CD8-positive, alpha-beta memory T cell (primary cell): ENCODE measurements at regions not wholly inside any gene's neighbourhood (a gene's known extent, or its start where the extent isn't known, plus 50 kb on each side); places are given as distances from the start of the nearest gene placed in this dataset.
A peak's percentile ranks its signal among the peaks of the same experiment; 100 is the strongest.
"Not testable (repeated sequence)": the region's sequence is repeated elsewhere in the genome, so short reads cannot be mapped to it uniquely, and the experiment has no call there.

ENCODE experiments used
- CTCF ChIA-PET: fragments of 350-600 bp; sonication (Branson Sonifier 250); formaldehyde crosslinking; loops from one replicate; lab custom pipeline; 2021; ENCODE audit warnings: antibody characterized with exemption; lab: Charles Lee
- POLR2A ChIA-PET: fragments of 350-600 bp; sonication (Branson Sonifier 250); formaldehyde crosslinking; loops from one replicate; lab custom pipeline; 2021; ENCODE audit warnings: antibody characterized with exemption; lab: Charles Lee
- DNase-seq, 5 donors: peaks; one replicate each; pipeline versions ENCODE4 v3.0.0 to v3.0.0-alpha.2; 2020 to 2022; ENCODE audit warnings: mixed read lengths in 1 of 5
- H3K27ac ChIP-seq: one replicate; pipeline ENCODE4 v1.7.0; 2013; ENCODE audit warnings: low read depth, mild to moderate bottlenecking, low read length, moderate library complexity
- H3K27me3 ChIP-seq: 2 replicates; pipeline ENCODE4 v1.7.0; 2013; ENCODE audit warnings: low read length, mild to moderate bottlenecking; ENCODE audit not compliant: insufficient read depth, poor library complexity, severe bottlenecking
- H3K36me3 ChIP-seq: 2 replicates; pipeline ENCODE4 v1.7.0; 2013; ENCODE audit warnings: mild to moderate bottlenecking, low read length, moderate library complexity; ENCODE audit not compliant: insufficient read depth
- H3K4me1 ChIP-seq: 2 replicates; pipeline ENCODE4 v1.7.0; 2013; ENCODE audit warnings: mild to moderate bottlenecking, low read length, moderate library complexity; ENCODE audit not compliant: insufficient read depth
- H3K4me3 ChIP-seq: 2 replicates; pipeline ENCODE4 v1.7.0; 2013; ENCODE audit warnings: mild to moderate bottlenecking, low read length
- H3K9me3 ChIP-seq: 2 replicates; pipeline ENCODE4 v1.7.0; 2013; ENCODE audit warnings: mild to moderate bottlenecking, low read length
- H3K27ac Mint-ChIP-seq, 8 donors: one replicate each; pipeline ENCODE4 v1.8.0; 2020 to 2021; ENCODE audit warnings: mixed read lengths in 8 of 8, mild to moderate bottlenecking in 6 of 8, inconsistent platforms in 3 of 8, moderate library complexity in 3 of 8
- H3K27me3 Mint-ChIP-seq, 2 donors: one replicate each; pipeline ENCODE4 v1.8.0; 2020 to 2021; ENCODE audit warnings: mixed read lengths in 2 of 2, mild to moderate bottlenecking in 1 of 2, moderate library complexity in 1 of 2
- H3K36me3 Mint-ChIP-seq, 3 donors: one replicate each; pipeline ENCODE4 v1.8.0; 2020 to 2021; ENCODE audit warnings: mixed read lengths in 3 of 3, inconsistent platforms in 1 of 3, mild to moderate bottlenecking in 1 of 3
- H3K4me1 Mint-ChIP-seq, 3 donors: one replicate each; pipeline ENCODE4 v1.8.0; 2020 to 2021; ENCODE audit warnings: mixed read lengths in 3 of 3, inconsistent platforms in 1 of 3, mild to moderate bottlenecking in 1 of 3
- H3K4me3 Mint-ChIP-seq, 7 donors: one replicate each; pipeline ENCODE4 v1.8.0; 2020 to 2021; ENCODE audit warnings: mixed read lengths in 7 of 7, mild to moderate bottlenecking in 6 of 7, moderate library complexity in 4 of 7, inconsistent platforms in 2 of 7
- H3K9me3 Mint-ChIP-seq, 5 donors: one replicate each; pipeline ENCODE4 v1.8.0; 2020 to 2022; ENCODE audit warnings: mixed read lengths in 5 of 5, mild to moderate bottlenecking in 3 of 5, moderate library complexity in 2 of 5, inconsistent platforms in 1 of 5

- H3K27me3 ChIP-seq, H3K4me3 ChIP-seq, H3K9me3 ChIP-seq, DNase-seq, H3K27ac Mint-ChIP-seq, H3K9me3 Mint-ChIP-seq, H3K4me1 ChIP-seq, H3K4me3 Mint-ChIP-seq, H3K36me3 ChIP-seq, H3K4me1 Mint-ChIP-seq, H3K27ac ChIP-seq, H3K36me3 Mint-ChIP-seq, POLR2A ChIA-PET: not testable (repeated sequence)
- H3K27me3 Mint-ChIP-seq = peaks cover 9 to 45% of the 10 kb centered on the region in 2 donors
- CTCF ChIA-PET = interaction anchor here (1.4 kb wide), 1 partner anchor 14 kb away, joined by 4 read pairs; no protein-coding TSS in a partner anchor
Measured at GRCh38 chr1:91207691-91208090, 185.9 kb upstream of the ZNF644 start.

- H3K9me3 ChIP-seq, H3K4me3 ChIP-seq, H3K36me3 ChIP-seq, DNase-seq, CTCF ChIA-PET, POLR2A ChIA-PET, H3K27ac ChIP-seq, H3K4me1 ChIP-seq, H3K4me3 Mint-ChIP-seq, H3K27ac Mint-ChIP-seq, H3K36me3 Mint-ChIP-seq, H3K27me3 ChIP-seq, H3K9me3 Mint-ChIP-seq, H3K4me1 Mint-ChIP-seq: not testable (repeated sequence)
- peaks cover 12 to 59% of the 10 kb centered on the region in 2 donors for H3K27me3 Mint-ChIP-seq
Measured at GRCh38 chr1:91204150-91204549, 182.3 kb upstream of the ZNF644 start.

GRCh38 chr1:91201694-91202093, 179.9 kb upstream of the ZNF644 start:
- Histone ChIP-seq H3K27me3 (no peaks in the 10 kb centered on the region), H3K4me1 (no peaks in the 10 kb centered on the region), H3K4me3 (no peak overlapping the region), H3K36me3 (no peaks in the 10 kb centered on the region), H3K27ac (no peak overlapping the region), H3K9me3 (no peaks in the 10 kb centered on the region)
- Mint-ChIP-seq H3K36me3 (no peaks in the 10 kb centered on the region), H3K9me3 (no peaks in the 10 kb centered on the region), H3K27ac (no peak overlapping the region), H3K4me1 (no peaks in the 10 kb centered on the region), H3K27me3 (peaks cover 12 to 55% of the 10 kb centered on the region in 2 donors), H3K4me3 (no peak overlapping the region)
- no peak for DNase-seq
- CTCF ChIA-PET = no interaction called here
- POLR2A ChIA-PET = no interaction called here

- Histone ChIP-seq H3K4me1 (no peaks in the 10 kb centered on the region), H3K4me3 (no peak overlapping the region), H3K9me3 (no peaks in the 10 kb centered on the region), H3K27ac (no peak overlapping the region), H3K27me3 (no peaks in the 10 kb centered on the region), H3K36me3 (no peaks in the 10 kb centered on the region)
- Mint-ChIP-seq H3K9me3 (no peaks in the 10 kb centered on the region), H3K36me3 (no peaks in the 10 kb centered on the region), H3K4me1 (no peaks in the 10 kb centered on the region), H3K27ac (no peak overlapping the region), H3K27me3 (peaks cover 12 to 56% of the 10 kb centered on the region in 2 donors), H3K4me3 (no peak overlapping the region)
- POLR2A ChIA-PET = no interaction called here
- DNase-seq = no peak
- CTCF ChIA-PET = no interaction called here
Measured at GRCh38 chr1:91201176-91201575, 179.3 kb upstream of the ZNF644 start.

- no peak for DNase-seq
- POLR2A ChIA-PET = no interaction called here
- no peaks in the 10 kb centered on the region for H3K4me1 Mint-ChIP-seq
Measured at GRCh38 chr1:91200675-91201074, 178.8 kb upstream of the ZNF644 start.

GRCh38 chr1:91199988-91200387, 178.2 kb upstream of the ZNF644 start:
- Mint-ChIP-seq H3K4me1 (no peaks in the 10 kb centered on the region), H3K4me3 (no peak overlapping the region), H3K27me3 (peaks cover 8 to 55% of the 10 kb centered on the region in 2 donors), H3K27ac (no peak overlapping the region), H3K36me3 (no peaks in the 10 kb centered on the region), H3K9me3 (no peaks in the 10 kb centered on the region)
- ChIA-PET POLR2A (no interaction called here), CTCF (no interaction called here)
- no peaks in the 10 kb centered on the region for H3K36me3 ChIP-seq
- no peaks in the 10 kb centered on the region for H3K27me3 ChIP-seq
- no peak for DNase-seq
- no peaks in the 10 kb centered on the region for H3K4me1 ChIP-seq
- no peak overlapping the region for H3K27ac ChIP-seq
- H3K4me3 ChIP-seq = no peak overlapping the region
- no peaks in the 10 kb centered on the region for H3K9me3 ChIP-seq

More at GRCh38 chr1:91200675-91201074, 178.8 kb upstream of the ZNF644 start:
- no peaks in the 10 kb centered on the region for H3K4me1 ChIP-seq
- H3K27me3 ChIP-seq = no peaks in the 10 kb centered on the region
- H3K9me3 ChIP-seq = no peaks in the 10 kb centered on the region
- no peak overlapping the region for H3K27ac ChIP-seq
- H3K36me3 ChIP-seq = no peaks in the 10 kb centered on the region
- Mint-ChIP-seq H3K4me3 (no peak overlapping the region), H3K27ac (no peak overlapping the region), H3K36me3 (no peaks in the 10 kb centered on the region), H3K9me3 (no peaks in the 10 kb centered on the region), H3K27me3 (peaks cover 9 to 55% of the 10 kb centered on the region in 2 donors)
- no peak overlapping the region for H3K4me3 ChIP-seq
- CTCF ChIA-PET = no interaction called here

- H3K9me3 ChIP-seq = no peaks in the 10 kb centered on the region
Measured at GRCh38 chr1:91190996-91191395, 169.2 kb upstream of the ZNF644 start.

GRCh38 chr1:91189096-91189495, 167.3 kb upstream of the ZNF644 start:
- Histone ChIP-seq H3K27ac (no peak overlapping the region), H3K36me3 (no peaks in the 10 kb centered on the region), H3K4me1 (no peaks in the 10 kb centered on the region), H3K9me3 (no peaks in the 10 kb centered on the region), H3K4me3 (no peak overlapping the region), H3K27me3 (no peaks in the 10 kb centered on the region)
- Mint-ChIP-seq H3K4me3 (no peak overlapping the region), H3K27me3 (peaks cover 18 to 30% of the 10 kb centered on the region in 2 donors), H3K9me3 (peaks cover 0 to 9% (median 6%) of the 10 kb centered on the region in 5 donors), H3K4me1 (no peaks in the 10 kb centered on the region), H3K36me3 (peaks cover 0 to 2% (median 0%) of the 10 kb centered on the region in 3 donors), H3K27ac (peak overlapping the region in 1 of 8 donors; percentile 63)
- ChIA-PET CTCF (interaction anchor here (1.6 kb wide), 1 partner anchor 24 kb away, joined by 4 read pairs; no protein-coding TSS in a partner anchor), POLR2A (no interaction called here)
- DNase-seq = no peak

More at GRCh38 chr1:91190996-91191395, 169.2 kb upstream of the ZNF644 start:
- Histone ChIP-seq H3K36me3 (no peaks in the 10 kb centered on the region), H3K4me1 (no peaks in the 10 kb centered on the region), H3K27ac (no peak overlapping the region), H3K4me3 (no peak overlapping the region), H3K27me3 (no peaks in the 10 kb centered on the region)
- no peak for DNase-seq
- Mint-ChIP-seq H3K4me3 (no peak overlapping the region), H3K27me3 (peaks cover 18 to 28% of the 10 kb centered on the region in 2 donors), H3K27ac (no peak overlapping the region), H3K4me1 (no peaks in the 10 kb centered on the region), H3K36me3 (peaks cover 0 to 2% (median 0%) of the 10 kb centered on the region in 3 donors), H3K9me3 (peaks cover 0 to 3% (median 0%) of the 10 kb centered on the region in 5 donors)
- ChIA-PET POLR2A (no interaction called here), CTCF (no interaction called here)
